ENCODE measurements at regions not wholly inside any gene's neighbourhood (a gene's known extent, or its start where the extent isn't known, plus 50 kb on each side); places are given as distances from the start of the nearest gene placed in this dataset.

- H2BK5ac ChIP-seq (ENCODE audit: insufficient read length, low read length): no peak overlapping the region
Observed at GRCh38 chr18:10210057-10210633, 244.3 kb upstream of the APCDD1 start.

More at GRCh38 chr18:10210057-10210633, 244.3 kb upstream of the APCDD1 start:
- Histone ChIP-seq H3K27me3 (ENCODE audit: insufficient read depth, low read length) (no peaks in the 10 kb centered on the region), H3K23ac (ENCODE audit: insufficient read length, low read depth, low read length) (no peak overlapping the region), H2BK120ac (ENCODE audit: low read depth, low read length, poor library complexity, severe bottlenecking) (no peak overlapping the region), H3K9me3 (ENCODE audit: control insufficient read depth, low read depth, low read length) (no peaks in the 10 kb centered on the region), H3K4me1 (ENCODE audit: insufficient read depth, low read length) (no peaks in the 10 kb centered on the region), H3K56ac (ENCODE audit: insufficient read length, low read depth, low read length) (no peak overlapping the region), H4K8ac (replicated peaks; ENCODE audit: insufficient read length, low read depth, low read length) (no peak overlapping the region), H2BK12ac (ENCODE audit: insufficient read length, low read depth, low read length) (no peak overlapping the region), H4K5ac (ENCODE audit: insufficient read length, low read depth, low read length) (no peak overlapping the region), H3K4me2 (ENCODE audit: insufficient read depth, insufficient read length, low read length) (no peak overlapping the region), H3K79me1 (ENCODE audit: insufficient read depth, low read depth, low read length, poor library complexity, severe bottlenecking) (no peaks in the 10 kb centered on the region), H2AFZ (ENCODE audit: low read length) (peak overlapping the region; percentile 41), H2AK5ac (ENCODE audit: insufficient read length, low read length) (no peak overlapping the region), H3K4ac (ENCODE audit: low read depth, low read length) (no peak overlapping the region), H3K79me2 (ENCODE audit: insufficient read depth, low read length) (no peaks in the 10 kb centered on the region), H4K20me1 (ENCODE audit: control insufficient read depth, insufficient read depth, insufficient read length) (no peaks in the 10 kb centered on the region), H2BK15ac (ENCODE audit: low read depth, low read length) (no peak overlapping the region), H2BK20ac (ENCODE audit: low read depth, low read length, poor library complexity, severe bottlenecking) (no peak overlapping the region), H3K27ac (ENCODE audit: insufficient read length, low read depth, low read length) (no peak overlapping the region), H3K23me2 (ENCODE audit: insufficient read length, low read depth, low read length, poor library complexity, severe bottlenecking) (no peaks in the 10 kb centered on the region), H3T11ph (ENCODE audit: low read length) (no peak overlapping the region), H3K9ac (ENCODE audit: extremely low read depth, insufficient read length, low read length) (no peak overlapping the region), H3K18ac (ENCODE audit: insufficient read length, low read depth, low read length) (no peak overlapping the region), H4K91ac (ENCODE audit: insufficient read length, low read depth, low read length) (no peak overlapping the region), H3K14ac (ENCODE audit: insufficient read depth, low read length) (no peak overlapping the region)
- no peak for TF ChIP-seq CTCF (conservative IDR thresholded peaks at IDR 0.05)
- Mint-ChIP-seq H3K27me3 (ENCODE audit: low read depth) (no peaks in the 10 kb centered on the region; the same call in 1 of the 2 replicates), H3K36me3 (ENCODE audit: insufficient read depth in 1 of 3, low read depth in 3 of 3) (peaks cover 0 to 1% (median 0%) of the 10 kb centered on the region in 3 experiments; a peak in 1 of 7 replicates), H3K4me1 (peaks cover 5 to 6% of the 10 kb centered on the region in 2 experiments; a peak in 3 of 4 replicates), H3K9me3 (no peaks in the 10 kb centered on the region; a peak in 2 of 5 replicates), H3K4me3 (no peak overlapping the region), H3K27ac (no peak overlapping the region)
- no peak for DNase-seq
- no CpG with 5 or more reads among the region's 6 CpGs for WGBS (ENCODE audit: extremely low coverage, insufficient read length, low lambda C conversion rate)

Measured in H9 (cell line).